HepG2 (cell line): ENCODE measurements at regions not wholly inside any gene's neighbourhood (a gene's known extent, or its start where the extent isn't known, plus 50 kb on each side); places are given as distances from the start of the nearest gene placed in this dataset.

Experiments
- CBX2 ChIP-seq, 2 experiments: fragments of 200-600 bp in 1 of 2; sonication (generic); formaldehyde crosslinking in 1 of 2; IDR thresholded peaks; 2 replicates each; pipeline versions ENCODE4 v1.7.0 to v1.8.1; 2018 to 2022; ENCODE audit warnings: low read depth in 2 of 2, low read length in 1 of 2, mild to moderate bottlenecking in 1 of 2, missing genetic modification reagents in 1 of 2
- CEBPB ChIP-seq: IDR thresholded peaks from 2 replicates; pipeline ENCODE4 v1.6.1; 2011; ENCODE audit warnings: low read depth, low read length, improper control_type of control experiment, borderline replicate concordance
- ELF1 ChIP-seq: sonication (generic); formaldehyde crosslinking; IDR thresholded peaks from 2 replicates; pipeline ENCODE4 v1.4.0; 2020; ENCODE audit warnings: missing genetic modification reagents
- EZH2 ChIP-seq: conservative IDR thresholded peaks from 2 replicates; pipeline ENCODE4 v1.6.1; 2012; ENCODE audit warnings: mild to moderate bottlenecking, low read depth, low read length, moderate library complexity
- NKX3-1 ChIP-seq: sonication (generic); formaldehyde crosslinking; IDR thresholded peaks from 2 replicates; pipeline ENCODE4 v1.5.0; 2020; ENCODE audit warnings: missing genetic modification reagents
- POLR2AphosphoS2 ChIP-seq: IDR thresholded peaks from 2 replicates; pipeline ENCODE4 v1.6.1; 2011; ENCODE audit warnings: low read depth, low read length, improper control_type of control experiment
- TARDBP ChIP-seq: sonication (generic); formaldehyde crosslinking; IDR thresholded peaks from 2 replicates; pipeline ENCODE4 v1.8.0; 2022; ENCODE audit warnings: mild to moderate bottlenecking, missing genetic modification reagents
- ZNF138 ChIP-seq: sonication (generic); formaldehyde crosslinking; IDR thresholded peaks from 2 replicates; pipeline ENCODE4 v1.5.0; 2020; ENCODE audit warnings: mild to moderate bottlenecking, low read depth, missing genetic modification reagents
- ZNF282 ChIP-seq: fragments of 450-650 bp; IDR thresholded peaks from 2 replicates; pipeline ENCODE4 v1.6.1; 2018; ENCODE audit not compliant: partially characterized antibody
- TF ChIP-seq, protein P1 (sequence below): sonication (generic); formaldehyde crosslinking; IDR thresholded peaks from 2 replicates; pipeline ENCODE4 v1.5.0; 2020; ENCODE audit warnings: mild to moderate bottlenecking, missing genetic modification reagents, moderate library complexity
- TF ChIP-seq, protein P2 (sequence below): sonication (generic); formaldehyde crosslinking; IDR thresholded peaks from 2 replicates; pipeline ENCODE4 v1.4.0; 2020; ENCODE audit warnings: missing genetic modification reagents, mild to moderate bottlenecking, borderline replicate concordance
- TF ChIP-seq, protein P3 (sequence below): sonication (generic); formaldehyde crosslinking; IDR thresholded peaks from 2 replicates; pipeline ENCODE4 v1.4.0; 2020; ENCODE audit warnings: missing genetic modification reagents, borderline replicate concordance
- TF ChIP-seq, protein P4 (sequence below): sonication (generic); formaldehyde crosslinking; IDR thresholded peaks from 2 replicates; pipeline ENCODE4 v1.4.0; 2020; ENCODE audit warnings: mild to moderate bottlenecking, low read depth, missing genetic modification reagents

DNA sequence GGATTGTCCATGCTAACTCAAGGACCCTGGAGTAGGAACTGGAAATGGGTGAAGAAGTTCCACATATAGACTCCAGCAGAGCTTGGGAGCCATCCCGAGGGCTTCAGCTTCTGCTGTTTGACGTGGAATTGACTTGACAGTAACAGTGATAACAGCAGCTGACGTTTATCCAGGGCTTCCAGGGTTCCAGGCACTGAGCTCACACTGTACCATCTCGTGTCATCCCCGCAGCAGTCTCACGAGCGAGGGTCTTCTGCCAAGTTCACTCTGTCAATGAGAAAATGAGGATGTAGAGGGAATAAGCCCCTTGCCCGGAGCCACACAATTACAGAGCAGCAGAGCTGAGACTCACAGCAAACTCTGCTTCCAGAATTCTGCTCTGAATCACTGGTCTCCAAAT is 447.7 kb downstream of the SIPA1L2 start:
- TF ChIP-seq, protein P1, sequence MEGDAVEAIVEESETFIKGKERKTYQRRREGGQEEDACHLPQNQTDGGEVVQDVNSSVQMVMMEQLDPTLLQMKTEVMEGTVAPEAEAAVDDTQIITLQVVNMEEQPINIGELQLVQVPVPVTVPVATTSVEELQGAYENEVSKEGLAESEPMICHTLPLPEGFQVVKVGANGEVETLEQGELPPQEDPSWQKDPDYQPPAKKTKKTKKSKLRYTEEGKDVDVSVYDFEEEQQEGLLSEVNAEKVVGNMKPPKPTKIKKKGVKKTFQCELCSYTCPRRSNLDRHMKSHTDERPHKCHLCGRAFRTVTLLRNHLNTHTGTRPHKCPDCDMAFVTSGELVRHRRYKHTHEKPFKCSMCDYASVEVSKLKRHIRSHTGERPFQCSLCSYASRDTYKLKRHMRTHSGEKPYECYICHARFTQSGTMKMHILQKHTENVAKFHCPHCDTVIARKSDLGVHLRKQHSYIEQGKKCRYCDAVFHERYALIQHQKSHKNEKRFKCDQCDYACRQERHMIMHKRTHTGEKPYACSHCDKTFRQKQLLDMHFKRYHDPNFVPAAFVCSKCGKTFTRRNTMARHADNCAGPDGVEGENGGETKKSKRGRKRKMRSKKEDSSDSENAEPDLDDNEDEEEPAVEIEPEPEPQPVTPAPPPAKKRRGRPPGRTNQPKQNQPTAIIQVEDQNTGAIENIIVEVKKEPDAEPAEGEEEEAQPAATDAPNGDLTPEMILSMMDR (CRISPR knock-in tag): no peak
- TF ChIP-seq, protein P2, sequence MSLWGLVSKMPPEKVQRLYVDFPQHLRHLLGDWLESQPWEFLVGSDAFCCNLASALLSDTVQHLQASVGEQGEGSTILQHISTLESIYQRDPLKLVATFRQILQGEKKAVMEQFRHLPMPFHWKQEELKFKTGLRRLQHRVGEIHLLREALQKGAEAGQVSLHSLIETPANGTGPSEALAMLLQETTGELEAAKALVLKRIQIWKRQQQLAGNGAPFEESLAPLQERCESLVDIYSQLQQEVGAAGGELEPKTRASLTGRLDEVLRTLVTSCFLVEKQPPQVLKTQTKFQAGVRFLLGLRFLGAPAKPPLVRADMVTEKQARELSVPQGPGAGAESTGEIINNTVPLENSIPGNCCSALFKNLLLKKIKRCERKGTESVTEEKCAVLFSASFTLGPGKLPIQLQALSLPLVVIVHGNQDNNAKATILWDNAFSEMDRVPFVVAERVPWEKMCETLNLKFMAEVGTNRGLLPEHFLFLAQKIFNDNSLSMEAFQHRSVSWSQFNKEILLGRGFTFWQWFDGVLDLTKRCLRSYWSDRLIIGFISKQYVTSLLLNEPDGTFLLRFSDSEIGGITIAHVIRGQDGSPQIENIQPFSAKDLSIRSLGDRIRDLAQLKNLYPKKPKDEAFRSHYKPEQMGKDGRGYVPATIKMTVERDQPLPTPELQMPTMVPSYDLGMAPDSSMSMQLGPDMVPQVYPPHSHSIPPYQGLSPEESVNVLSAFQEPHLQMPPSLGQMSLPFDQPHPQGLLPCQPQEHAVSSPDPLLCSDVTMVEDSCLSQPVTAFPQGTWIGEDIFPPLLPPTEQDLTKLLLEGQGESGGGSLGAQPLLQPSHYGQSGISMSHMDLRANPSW (CRISPR knock-in tag): no peak
- TF ChIP-seq POLR2AphosphoS2 (no peak), ELF1 (CRISPR knock-in tag) (no peak), TARDBP (CRISPR knock-in tag) (no peak), ZNF138 (no peak), NKX3-1 (no peak), CEBPB (no peak), ZNF282 (no peak), CBX2 (IDR thresholded peaks at IDR 0.05; ENCODE audit: low read depth, low read length) (no peak), CBX2 (CRISPR knock-in tag; IDR thresholded peaks at IDR 0.05; ENCODE audit: low read depth) (no peak), EZH2 (no peak)
- TF ChIP-seq, protein P3, sequence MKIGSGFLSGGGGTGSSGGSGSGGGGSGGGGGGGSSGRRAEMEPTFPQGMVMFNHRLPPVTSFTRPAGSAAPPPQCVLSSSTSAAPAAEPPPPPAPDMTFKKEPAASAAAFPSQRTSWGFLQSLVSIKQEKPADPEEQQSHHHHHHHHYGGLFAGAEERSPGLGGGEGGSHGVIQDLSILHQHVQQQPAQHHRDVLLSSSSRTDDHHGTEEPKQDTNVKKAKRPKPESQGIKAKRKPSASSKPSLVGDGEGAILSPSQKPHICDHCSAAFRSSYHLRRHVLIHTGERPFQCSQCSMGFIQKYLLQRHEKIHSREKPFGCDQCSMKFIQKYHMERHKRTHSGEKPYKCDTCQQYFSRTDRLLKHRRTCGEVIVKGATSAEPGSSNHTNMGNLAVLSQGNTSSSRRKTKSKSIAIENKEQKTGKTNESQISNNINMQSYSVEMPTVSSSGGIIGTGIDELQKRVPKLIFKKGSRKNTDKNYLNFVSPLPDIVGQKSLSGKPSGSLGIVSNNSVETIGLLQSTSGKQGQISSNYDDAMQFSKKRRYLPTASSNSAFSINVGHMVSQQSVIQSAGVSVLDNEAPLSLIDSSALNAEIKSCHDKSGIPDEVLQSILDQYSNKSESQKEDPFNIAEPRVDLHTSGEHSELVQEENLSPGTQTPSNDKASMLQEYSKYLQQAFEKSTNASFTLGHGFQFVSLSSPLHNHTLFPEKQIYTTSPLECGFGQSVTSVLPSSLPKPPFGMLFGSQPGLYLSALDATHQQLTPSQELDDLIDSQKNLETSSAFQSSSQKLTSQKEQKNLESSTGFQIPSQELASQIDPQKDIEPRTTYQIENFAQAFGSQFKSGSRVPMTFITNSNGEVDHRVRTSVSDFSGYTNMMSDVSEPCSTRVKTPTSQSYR (CRISPR knock-in tag): no peak
- TF ChIP-seq, protein P4, sequence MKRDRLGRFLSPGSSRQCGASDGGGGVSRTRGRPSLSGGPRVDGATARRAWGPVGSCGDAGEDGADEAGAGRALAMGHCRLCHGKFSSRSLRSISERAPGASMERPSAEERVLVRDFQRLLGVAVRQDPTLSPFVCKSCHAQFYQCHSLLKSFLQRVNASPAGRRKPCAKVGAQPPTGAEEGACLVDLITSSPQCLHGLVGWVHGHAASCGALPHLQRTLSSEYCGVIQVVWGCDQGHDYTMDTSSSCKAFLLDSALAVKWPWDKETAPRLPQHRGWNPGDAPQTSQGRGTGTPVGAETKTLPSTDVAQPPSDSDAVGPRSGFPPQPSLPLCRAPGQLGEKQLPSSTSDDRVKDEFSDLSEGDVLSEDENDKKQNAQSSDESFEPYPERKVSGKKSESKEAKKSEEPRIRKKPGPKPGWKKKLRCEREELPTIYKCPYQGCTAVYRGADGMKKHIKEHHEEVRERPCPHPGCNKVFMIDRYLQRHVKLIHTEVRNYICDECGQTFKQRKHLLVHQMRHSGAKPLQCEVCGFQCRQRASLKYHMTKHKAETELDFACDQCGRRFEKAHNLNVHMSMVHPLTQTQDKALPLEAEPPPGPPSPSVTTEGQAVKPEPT (CRISPR knock-in tag): no peak
